Skin epidermis (tissue), 12 donors: ENCODE measurements at regions not wholly inside any gene's neighbourhood (a gene's known extent, or its start where the extent isn't known, plus 50 kb on each side); places are given as distances from the start of the nearest gene placed in this dataset.
A peak's percentile ranks its signal among the peaks of the same experiment; 100 is the strongest.

ENCODE experiments used
- H3K27ac ChIP-seq, 21 experiments: fragments of 200-600 bp; sonication (generic) in 11 of 21; one replicate each; pipeline ENCODE4 v1.5.0; 2020; ENCODE audit warnings: mild to moderate bottlenecking in 3 of 21, inconsistent platforms in 2 of 21, moderate library complexity in 2 of 21
- H3K4me3 ChIP-seq, 7 experiments: fragments of 200-600 bp; sonication (generic) in 2 of 7; one replicate each; pipeline ENCODE4 v1.5.0; 2020; ENCODE audit warnings: inconsistent platforms in 2 of 7, mild to moderate bottlenecking in 2 of 7, moderate library complexity in 1 of 7

DNA sequence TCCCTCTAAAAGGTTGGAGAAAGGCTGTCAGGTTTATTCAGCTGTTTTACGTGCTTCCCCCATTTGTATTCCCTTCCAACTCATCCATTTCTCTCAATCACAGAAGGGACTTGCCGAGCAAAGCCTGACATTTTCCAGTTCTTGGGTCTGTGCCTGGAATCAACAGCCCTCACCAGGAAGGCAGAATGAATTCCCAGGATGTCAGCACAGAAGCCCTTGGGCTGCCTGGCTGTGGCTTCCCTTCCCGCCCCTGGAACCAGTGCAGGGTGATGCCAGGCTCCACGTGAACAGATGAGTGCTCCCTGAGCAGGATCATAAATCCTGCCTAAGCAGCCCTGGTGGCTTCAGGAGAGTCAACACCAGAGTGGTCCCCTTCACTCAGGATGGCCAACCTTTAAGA, 86.1 kb upstream of the CD83 start:
- Histone ChIP-seq H3K27ac (no peak overlapping the region), H3K4me3 (no peak overlapping the region)

DNA sequence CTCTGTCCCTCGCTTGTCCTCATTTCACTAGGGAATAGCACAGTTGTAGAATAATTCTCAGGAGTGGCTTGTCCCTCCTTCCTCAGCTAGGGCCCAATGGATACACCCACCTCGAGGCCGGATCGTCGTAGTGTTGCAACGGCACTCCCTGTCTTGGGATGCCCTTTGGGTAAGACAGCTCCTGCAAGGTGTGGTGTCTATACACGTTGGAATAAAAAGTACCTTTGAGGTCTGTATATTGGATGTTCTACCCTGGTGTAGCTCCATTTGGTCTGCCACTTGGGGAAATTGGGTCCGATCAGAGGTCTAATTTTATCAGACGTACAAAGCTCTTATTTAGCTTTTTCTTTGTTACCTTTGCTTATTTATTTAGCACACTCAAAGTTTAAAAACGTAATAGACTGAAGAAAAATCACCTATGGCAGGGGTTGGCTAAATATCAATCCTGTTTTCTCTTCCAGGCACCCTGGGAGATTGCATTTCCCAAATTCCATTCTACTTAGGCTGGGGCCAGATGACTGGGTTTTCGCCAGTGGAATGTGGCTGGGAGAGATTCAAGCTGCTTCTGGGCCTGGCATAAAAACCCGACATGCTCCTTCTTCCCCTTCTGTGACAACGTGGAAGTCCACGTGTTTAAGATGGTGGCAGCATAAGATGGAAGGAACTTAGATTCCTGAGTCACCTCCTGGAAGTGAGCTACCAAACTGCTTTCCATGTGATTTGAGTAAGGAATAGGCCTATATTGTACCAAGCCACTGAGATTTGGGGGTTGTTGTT, 82.3 kb upstream of the CD83 start:
- Histone ChIP-seq H3K27ac (peak overlapping the region in 1 of 21 experiments; percentile 9), H3K4me3 (no peak overlapping the region)

- H3K4me3 ChIP-seq, result no peak overlapping the region
- H3K27ac ChIP-seq, result peak overlapping the region in 1 of 21 experiments; percentile 9
Measured at GRCh38 chr6:14035874-14036273, 81.7 kb upstream of the CD83 start.

- Histone ChIP-seq H3K27ac (no peak overlapping the region), H3K4me3 (no peak overlapping the region)
Measured at GRCh38 chr6:14036911-14037310, 80.7 kb upstream of the CD83 start.

- Histone ChIP-seq H3K4me3 (no peak overlapping the region), H3K27ac (no peak overlapping the region)
Measured at GRCh38 chr6:14037402-14038277, 79.9 kb upstream of the CD83 start.

GRCh38 chr6:14038467-14039437, 78.8 kb upstream of the CD83 start:
- Histone ChIP-seq H3K27ac (no peak overlapping the region), H3K4me3 (no peak overlapping the region)

- H3K27ac ChIP-seq, result no peak overlapping the region
Measured at GRCh38 chr6:14040042-14040441, 77.5 kb upstream of the CD83 start.

GRCh38 chr6:14046476-14047068, 71.0 kb upstream of the CD83 start:
- Histone ChIP-seq H3K4me3 (no peak overlapping the region), H3K27ac (no peak overlapping the region)

More at GRCh38 chr6:14040042-14040441, 77.5 kb upstream of the CD83 start:
- H3K4me3 ChIP-seq, result no peak overlapping the region

DNA sequence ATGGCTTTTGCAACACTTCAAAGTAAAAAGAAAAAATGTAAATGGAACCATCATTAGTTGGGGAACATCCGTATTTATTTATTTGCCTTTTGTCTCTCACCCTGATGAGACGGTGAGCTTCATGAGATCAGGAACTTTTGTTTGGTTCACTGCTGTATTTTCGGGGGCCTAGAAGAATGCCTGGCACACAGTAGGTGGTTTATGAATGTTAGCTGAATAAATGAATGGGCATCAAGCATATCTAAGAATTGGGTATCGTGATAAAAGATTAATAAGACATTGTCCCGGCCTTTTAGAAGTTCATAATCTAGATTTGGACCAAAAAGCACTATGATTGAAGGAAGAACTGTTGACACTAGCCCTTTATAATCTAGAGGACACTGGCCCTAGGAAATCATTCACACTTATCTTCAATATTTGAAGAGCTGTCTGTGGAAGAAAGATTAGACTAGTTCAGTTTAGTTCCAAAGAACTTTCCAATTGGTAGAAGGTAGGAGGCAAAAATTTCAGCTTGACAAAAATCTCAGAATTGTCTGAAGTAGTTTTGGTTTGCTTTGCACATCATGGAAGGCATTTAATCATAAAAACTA, 70.3 kb upstream of the CD83 start:
- no peak overlapping the region for H3K27ac ChIP-seq
- no peak overlapping the region for H3K4me3 ChIP-seq

DNA sequence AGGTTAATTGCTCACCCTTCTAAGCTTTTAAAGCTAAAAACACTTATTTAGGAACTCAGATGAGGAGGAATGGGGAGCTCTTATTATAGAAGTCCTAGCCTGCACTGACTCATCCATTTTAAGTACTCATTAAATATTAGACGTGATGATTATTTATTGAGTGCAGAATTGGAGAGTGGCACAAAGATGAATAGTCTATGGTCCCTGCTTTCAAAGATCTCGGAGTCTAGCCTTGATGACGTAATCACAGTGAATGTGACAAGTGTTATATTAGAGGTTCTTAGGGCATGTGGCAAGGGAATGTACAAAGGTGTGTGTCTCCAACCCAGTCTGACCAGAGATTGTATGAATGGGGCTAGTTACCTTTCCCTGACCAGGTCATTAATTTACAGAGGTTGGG, 68.7 kb upstream of the CD83 start:
- Histone ChIP-seq H3K4me3 (no peak overlapping the region), H3K27ac (no peak overlapping the region)

DNA sequence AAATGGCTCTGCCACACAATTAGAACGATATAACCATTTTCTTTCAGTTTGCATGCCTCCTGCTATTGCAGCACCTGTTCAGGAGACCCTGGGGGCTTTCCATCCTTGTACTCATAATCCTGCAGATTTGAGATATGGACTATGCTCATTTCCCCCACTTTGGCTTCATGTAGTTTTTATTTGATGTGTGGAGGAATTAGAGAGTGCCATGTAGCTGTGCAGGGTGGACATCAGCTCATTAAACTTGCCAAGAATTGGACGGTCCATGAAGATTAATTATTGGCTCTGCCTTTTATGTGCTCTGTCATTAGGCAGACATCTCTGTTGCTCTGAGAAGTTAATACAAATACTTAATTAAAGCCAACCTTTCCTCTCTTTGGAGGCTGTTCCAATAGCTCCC, 66.2 kb upstream of the CD83 start:
- no peak overlapping the region for H3K4me3 ChIP-seq
- H3K27ac ChIP-seq, result no peak overlapping the region

GRCh38 chr6:14053811-14054210, 63.8 kb upstream of the CD83 start:
- H3K4me3 ChIP-seq, result no peak overlapping the region
- H3K27ac ChIP-seq, result no peak overlapping the region

DNA sequence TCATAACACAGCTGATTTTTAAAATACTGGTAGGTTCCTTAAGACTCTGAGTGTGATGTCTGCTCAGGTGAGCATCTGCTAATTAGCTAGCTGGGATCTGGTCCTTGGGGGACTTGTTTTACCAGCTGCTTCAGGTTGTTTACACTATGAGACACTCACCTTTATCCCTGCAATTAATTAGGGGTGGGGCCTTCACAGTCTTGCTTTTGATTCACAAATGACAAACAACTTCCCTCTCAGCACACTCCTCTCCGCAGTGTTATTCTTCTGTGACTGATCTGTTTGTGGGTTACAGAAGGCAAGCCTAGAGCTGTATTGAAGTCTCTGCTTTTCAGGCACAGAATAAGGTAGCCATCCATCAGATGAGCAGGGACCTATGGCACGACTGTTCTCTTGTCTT, 62.0 kb upstream of the CD83 start:
- Histone ChIP-seq H3K4me3 (no peak overlapping the region), H3K27ac (no peak overlapping the region)

- H3K27ac ChIP-seq, result no peak overlapping the region
- H3K4me3 ChIP-seq, result no peak overlapping the region
Measured at GRCh38 chr6:14058029-14058695, 59.4 kb upstream of the CD83 start.

- Histone ChIP-seq H3K27ac (no peak overlapping the region), H3K4me3 (no peak overlapping the region)
Measured at GRCh38 chr6:14058735-14059134, 58.8 kb upstream of the CD83 start.

- no peak overlapping the region for H3K4me3 ChIP-seq
- H3K27ac ChIP-seq, result no peak overlapping the region
Measured at GRCh38 chr6:14059791-14060436, 57.7 kb upstream of the CD83 start.

- H3K4me3 ChIP-seq, result no peak overlapping the region
- H3K27ac ChIP-seq, result no peak overlapping the region
Measured at GRCh38 chr6:14060971-14061370, 56.6 kb upstream of the CD83 start.

DNA sequence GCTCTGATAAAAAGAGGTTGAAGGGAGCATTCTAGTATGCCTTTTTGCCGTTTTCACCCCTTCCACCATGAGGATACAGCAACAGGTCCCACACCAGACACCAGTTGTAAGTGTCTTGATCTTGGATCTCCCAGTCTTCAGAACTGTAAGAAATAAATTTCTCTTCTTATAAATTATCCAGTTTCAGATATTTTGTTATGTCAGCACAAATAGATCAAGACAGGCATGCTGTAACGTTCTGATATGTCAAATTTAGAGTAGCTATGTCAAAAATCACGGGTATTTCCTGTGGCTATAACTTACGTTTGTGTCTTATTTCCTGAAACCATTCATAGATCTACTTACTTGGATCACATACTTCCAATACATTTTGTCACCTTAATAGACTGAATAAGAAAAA, 55.9 kb upstream of the CD83 start:
- Histone ChIP-seq H3K27ac (no peak overlapping the region), H3K4me3 (no peak overlapping the region)
